Esophagus mucosa (tissue), 1 donor: ENCODE measurements at regions not wholly inside any gene's neighbourhood (a gene's known extent, or its start where the extent isn't known, plus 50 kb on each side); places are given as distances from the start of the nearest gene placed in this dataset.

ENCODE experiments used
- ATAC-seq: fragments of 200-7000 bp; cut with Tn5 transposase; one replicate; pipeline ENCODE4 v1.9.1; 2020
- donor health status: DM: yes; HTN: yes; CAD: no.

- ATAC-seq: no peak
Observed at GRCh38 chr4:13036841-13037240, 447.3 kb downstream of the RAB28 start.

- no peak for ATAC-seq
Observed at GRCh38 chr4:13032936-13033335, 451.2 kb downstream of the RAB28 start.

DNA sequence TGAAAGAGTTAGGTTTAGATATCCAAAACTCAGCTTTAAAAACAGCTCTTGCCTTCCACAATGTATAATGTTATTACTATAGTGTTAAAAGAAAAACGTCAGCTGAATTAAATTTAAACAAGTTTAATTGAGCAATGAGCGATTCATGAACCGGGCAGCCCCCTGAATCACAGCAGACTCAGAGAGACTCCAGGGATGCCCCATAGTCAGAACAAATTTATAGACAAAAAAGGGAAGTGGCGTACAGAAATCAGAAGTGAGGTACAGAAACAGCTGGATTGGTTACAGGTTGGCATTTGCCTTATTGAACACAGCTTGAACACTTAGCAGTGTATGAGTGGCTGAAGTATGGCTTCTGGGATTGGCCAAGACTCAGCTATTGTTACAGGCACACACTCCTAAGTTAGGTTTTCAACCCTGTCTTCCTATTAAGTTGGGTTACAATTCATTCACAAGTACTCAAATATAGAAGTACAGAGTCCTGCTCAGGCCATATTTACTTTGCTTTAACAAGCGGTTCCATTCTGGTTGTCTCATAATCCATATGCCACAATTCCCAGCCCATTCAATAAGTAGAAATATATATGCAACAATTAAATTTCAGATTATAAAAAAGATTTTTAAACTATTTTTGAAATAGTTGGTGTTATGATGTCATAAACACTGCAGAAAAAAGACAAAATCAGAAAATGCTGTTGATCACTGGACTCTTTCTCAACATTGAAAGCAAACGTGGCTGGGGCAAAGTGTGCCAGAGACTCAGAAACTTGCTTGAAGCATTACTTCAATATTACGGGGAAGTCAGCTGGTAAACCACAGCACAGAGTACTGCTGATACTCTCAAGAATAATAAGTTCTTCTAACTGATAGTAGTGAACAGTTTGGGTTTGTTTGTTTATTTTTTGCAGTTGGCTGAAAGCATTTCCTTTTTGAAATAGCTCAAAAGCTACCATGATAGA, 459.7 kb downstream of the RAB28 start:
- ATAC-seq: no peak

DNA sequence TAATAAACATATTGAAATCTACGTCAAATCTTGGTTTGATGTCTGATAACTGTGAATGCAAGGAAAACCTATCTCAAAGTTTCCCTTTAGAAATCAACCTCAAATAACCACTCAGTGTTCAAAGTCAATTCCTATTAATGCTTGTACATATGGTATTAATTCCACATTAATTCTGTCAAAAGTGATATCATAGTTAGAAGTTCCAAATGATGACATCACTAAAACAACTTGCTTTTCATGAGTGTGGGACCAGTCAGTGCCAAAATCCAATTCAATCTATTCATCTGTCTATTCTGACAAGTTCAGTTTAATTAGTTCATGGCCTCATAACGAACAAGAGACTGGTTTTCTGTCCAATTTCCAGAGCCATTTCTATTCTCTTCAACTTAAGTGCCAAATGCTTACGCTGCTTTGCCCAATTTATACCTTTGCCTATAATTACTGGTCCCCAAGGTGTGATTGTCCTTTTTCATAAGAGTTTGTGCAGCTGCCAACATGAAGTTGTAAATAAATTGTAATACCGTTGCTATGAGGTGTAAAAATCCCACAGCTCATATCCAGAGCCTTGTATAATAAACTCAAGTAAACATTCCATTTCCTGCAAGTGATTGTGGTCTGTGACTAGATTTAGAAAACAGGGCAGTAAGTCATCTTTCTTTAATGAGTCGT, 476.2 kb downstream of the RAB28 start:
- ATAC-seq: no peak

DNA sequence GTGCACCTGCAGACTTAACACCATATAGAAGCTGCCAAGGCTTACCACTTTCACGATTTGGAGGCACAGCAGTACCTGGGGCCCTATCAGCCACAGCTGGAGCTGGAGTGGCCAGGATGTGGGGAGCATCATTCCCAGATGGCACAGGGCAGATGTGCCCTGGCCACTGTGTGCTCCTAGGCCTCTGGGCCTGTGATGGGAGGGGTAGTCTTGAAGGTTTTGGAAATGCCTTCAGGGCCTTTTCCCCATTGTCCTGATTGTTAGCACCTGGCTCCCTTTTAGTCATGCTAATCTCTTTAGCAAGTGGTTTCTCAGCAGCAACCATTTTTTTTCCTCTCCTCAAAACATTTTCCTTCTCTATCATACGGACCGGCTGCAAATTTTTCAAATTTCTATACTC, 490.2 kb downstream of the RAB28 start:
- ATAC-seq: no peak

- ATAC-seq: no peak
Observed at GRCh38 chr4:12987284-12987683, 496.9 kb downstream of the RAB28 start.

- no peak for ATAC-seq
Observed at GRCh38 chr4:12979797-12980196, 504.3 kb downstream of the RAB28 start.

DNA sequence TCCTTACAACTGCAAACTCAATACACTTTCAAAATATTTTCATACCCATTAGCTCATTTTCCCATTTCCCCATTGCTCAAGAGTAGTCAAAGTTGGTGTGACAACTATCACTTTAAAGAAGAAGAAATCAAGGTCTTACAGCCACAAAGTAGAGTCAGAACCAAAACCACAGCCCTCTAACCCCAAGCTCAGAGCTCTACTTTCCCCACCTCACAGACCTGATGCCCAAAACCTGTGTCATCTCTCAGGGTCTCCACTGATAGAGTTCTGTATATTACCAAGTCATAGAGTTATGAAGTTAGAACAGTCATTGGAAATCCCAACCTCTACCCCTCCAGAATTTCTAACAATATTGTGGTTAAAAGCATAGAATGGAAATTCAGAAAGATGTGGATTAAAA, 505.8 kb downstream of the RAB28 start:
- no peak for ATAC-seq

- no peak for ATAC-seq
Observed at GRCh38 chr4:12975511-12975910, 508.6 kb downstream of the RAB28 start.

DNA sequence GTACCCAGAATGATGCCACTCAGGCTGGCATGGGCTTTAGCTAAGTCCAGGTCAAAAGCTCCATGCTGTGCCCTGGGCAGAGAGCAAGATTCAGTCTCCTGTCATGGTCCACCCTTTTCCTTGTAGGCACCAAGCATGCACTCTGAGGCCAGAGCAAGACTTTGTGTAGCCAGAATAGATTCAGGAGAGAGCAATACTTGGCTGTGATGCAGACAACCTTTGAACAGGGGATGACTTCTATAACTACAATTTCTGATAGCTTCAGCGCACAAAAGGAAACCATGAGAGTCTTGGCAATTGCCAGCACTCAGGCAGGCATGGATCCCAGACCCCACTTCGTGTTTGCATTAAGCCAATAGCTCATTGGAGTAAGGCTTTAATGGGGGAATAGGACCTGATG, 510.6 kb downstream of the RAB28 start:
- no peak for ATAC-seq

- ATAC-seq: no peak
Observed at GRCh38 chr4:12968345-12968744, 515.8 kb downstream of the RAB28 start.

- no peak for ATAC-seq
Observed at GRCh38 chr4:12966726-12967125, 517.4 kb downstream of the RAB28 start.

GRCh38 chr4:12965334-12965733, 518.8 kb downstream of the RAB28 start:
- ATAC-seq: no peak

DNA sequence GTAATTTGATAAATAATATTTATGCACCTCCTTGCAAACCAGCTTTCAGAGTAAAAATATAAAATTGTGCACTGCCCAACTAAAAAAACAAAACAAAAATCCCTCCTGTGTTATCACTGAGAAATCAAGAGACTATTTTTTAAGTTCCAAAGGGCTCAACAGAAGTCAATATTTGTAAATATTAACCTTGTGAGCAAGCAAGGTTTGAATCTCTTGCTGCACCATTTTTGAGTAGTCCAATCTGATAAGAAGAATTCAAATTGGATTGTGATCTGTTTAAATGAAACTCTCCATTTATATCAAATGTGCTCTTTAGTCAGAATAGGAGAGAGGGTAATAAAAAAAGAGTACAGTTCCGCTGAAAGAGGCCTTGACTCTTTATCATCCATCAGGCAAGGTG, 520.2 kb downstream of the RAB28 start:
- ATAC-seq: no peak

- no peak for ATAC-seq
Observed at GRCh38 chr4:12963291-12963690, 520.8 kb downstream of the RAB28 start.

DNA sequence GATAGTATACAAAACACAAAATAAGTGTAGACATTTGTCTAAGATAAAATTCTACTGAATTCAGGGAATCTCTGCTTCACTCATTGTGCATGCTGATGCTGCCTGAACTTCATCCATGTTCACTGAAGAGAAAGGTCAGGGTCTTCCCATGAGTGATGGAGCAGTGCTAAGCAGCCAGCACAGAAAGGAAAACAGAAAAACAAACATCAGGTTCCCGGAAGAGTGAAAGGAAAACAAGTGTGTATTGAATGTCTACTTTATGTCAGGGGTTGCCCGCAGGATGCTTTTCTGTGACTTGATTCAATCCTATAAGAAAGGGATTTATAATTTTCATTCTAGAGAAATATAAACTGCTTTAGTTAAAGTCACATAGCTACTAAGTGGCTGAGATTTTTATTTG, 522.4 kb downstream of the RAB28 start:
- no peak for ATAC-seq

GRCh38 chr4:12958436-12958835, 525.7 kb downstream of the RAB28 start:
- ATAC-seq: no peak

DNA sequence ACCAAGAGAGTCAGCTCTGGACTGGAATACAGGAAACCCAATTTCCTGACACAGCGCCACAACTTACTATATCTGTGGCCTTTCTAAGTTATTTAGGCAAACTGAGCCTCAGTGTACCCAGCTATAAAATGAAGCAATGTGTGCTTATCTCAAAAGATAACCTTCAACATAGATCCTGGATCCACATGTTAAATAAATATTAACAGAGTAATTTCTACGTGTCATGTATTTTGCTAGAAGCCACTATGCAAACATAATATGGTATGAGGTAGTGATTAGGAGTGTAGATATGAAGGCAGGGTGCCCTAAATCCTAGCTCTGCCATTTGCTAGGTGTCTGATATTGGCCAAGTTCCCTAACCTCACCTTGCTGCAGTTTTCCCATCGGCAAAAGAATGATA, 527.0 kb downstream of the RAB28 start:
- ATAC-seq: no peak

- no peak for ATAC-seq
Observed at GRCh38 chr4:12956026-12956425, 528.1 kb downstream of the RAB28 start.

- no peak for ATAC-seq
Observed at GRCh38 chr4:12949719-12950490, 534.2 kb downstream of the RAB28 start.

GRCh38 chr4:12943069-12943468, 541.1 kb downstream of the RAB28 start:
- ATAC-seq: no peak

DNA sequence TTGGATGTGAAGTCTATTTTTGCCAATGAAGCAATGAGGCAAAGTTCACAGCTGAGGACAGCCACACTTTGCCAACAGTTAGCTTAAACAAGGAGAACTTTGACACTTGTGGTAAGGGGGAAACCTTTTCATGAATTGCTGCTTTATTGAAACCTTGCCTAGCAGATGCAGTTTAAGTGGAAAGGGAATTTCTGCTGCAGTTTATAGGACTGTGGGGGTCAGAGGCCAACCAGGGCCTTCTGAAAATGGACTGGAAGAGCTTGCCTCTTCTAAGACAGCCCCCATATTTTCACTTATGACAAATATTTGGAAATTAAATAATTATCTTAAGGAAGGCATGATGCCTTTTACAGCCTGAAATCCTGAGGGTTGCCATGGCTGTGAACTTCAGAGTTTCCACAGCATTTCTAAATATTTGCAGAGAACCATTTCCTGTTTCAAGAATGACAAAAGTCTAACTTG, 550.3 kb downstream of the RAB28 start:
- no peak for ATAC-seq

DNA sequence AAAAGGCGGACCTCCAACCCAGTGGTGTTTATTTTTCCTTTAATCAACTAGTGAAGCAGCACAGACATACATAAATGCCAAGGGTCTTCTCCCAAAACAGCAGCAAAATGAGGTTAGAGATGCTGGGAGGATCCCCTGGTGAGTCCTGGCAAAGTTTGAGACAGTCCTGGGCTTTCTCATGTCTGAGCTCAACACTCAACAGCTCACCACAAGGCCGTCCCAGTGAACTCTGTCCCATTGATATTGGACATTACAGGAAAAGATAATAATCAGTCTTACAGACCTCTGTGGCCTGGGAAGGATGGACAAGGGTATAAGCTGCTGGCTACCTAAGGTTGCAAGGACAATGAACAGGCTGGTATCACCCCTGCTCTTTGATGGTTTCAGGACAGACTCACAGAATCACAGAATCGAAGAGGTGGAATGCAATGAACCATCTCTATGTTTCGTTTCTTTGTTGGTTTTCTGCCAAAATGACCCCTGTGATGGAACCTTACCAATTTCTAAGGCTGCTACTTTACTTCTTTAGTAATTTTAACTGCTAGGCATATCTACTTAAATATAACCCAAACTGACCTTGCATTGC, 551.8 kb downstream of the RAB28 start:
- no peak for ATAC-seq
